ENCODE measurements at regions not wholly inside any gene's neighbourhood (a gene's known extent, or its start where the extent isn't known, plus 50 kb on each side); places are given as distances from the start of the nearest gene placed in this dataset.

GRCh38 chr3:95235916-95236315 is 1173.1 kb downstream of the NSUN3 start:
- TF ChIP-seq, protein P1, sequence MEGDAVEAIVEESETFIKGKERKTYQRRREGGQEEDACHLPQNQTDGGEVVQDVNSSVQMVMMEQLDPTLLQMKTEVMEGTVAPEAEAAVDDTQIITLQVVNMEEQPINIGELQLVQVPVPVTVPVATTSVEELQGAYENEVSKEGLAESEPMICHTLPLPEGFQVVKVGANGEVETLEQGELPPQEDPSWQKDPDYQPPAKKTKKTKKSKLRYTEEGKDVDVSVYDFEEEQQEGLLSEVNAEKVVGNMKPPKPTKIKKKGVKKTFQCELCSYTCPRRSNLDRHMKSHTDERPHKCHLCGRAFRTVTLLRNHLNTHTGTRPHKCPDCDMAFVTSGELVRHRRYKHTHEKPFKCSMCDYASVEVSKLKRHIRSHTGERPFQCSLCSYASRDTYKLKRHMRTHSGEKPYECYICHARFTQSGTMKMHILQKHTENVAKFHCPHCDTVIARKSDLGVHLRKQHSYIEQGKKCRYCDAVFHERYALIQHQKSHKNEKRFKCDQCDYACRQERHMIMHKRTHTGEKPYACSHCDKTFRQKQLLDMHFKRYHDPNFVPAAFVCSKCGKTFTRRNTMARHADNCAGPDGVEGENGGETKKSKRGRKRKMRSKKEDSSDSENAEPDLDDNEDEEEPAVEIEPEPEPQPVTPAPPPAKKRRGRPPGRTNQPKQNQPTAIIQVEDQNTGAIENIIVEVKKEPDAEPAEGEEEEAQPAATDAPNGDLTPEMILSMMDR (IDR thresholded peaks at IDR 0.05; ENCODE audit: low read depth, low read length, poor library complexity, severe bottlenecking) = no peak
- TF ChIP-seq EZH2phosphoT487 (IDR thresholded peaks at IDR 0.05; ENCODE audit: borderline replicate concordance, low read length) = no peak

Measured in DOHH2 (cell line).